Hepatocyte (in vitro differentiated cells): ENCODE measurements at regions not wholly inside any gene's neighbourhood (a gene's known extent, or its start where the extent isn't known, plus 50 kb on each side); places are given as distances from the start of the nearest gene placed in this dataset.

Experiments used
- EZH2 ChIP-seq: fragments of 200-600 bp; sonication (generic); IDR thresholded peaks from 2 replicates; pipeline ENCODE4 v1.6.1; 2016; ENCODE audit warnings: antibody characterized with exemption, mild to moderate bottlenecking, borderline replicate concordance
- EZH2phosphoT487 ChIP-seq: fragments of 200-600 bp; sonication (generic); IDR thresholded peaks from one replicate; pipeline ENCODE4 v1.6.1; 2018; ENCODE audit warnings: antibody characterized with exemption, mild to moderate bottlenecking, low read depth, moderate library complexity; ENCODE audit not compliant: unreplicated experiment, severe bottlenecking
- TF ChIP-seq, protein P1 (sequence below): fragments of 200-600 bp; sonication (generic); IDR thresholded peaks from 2 replicates; pipeline ENCODE4 v1.5.1; 2016; ENCODE audit warnings: antibody characterized with exemption, mild to moderate bottlenecking; ENCODE audit not compliant: poor library complexity

DNA sequence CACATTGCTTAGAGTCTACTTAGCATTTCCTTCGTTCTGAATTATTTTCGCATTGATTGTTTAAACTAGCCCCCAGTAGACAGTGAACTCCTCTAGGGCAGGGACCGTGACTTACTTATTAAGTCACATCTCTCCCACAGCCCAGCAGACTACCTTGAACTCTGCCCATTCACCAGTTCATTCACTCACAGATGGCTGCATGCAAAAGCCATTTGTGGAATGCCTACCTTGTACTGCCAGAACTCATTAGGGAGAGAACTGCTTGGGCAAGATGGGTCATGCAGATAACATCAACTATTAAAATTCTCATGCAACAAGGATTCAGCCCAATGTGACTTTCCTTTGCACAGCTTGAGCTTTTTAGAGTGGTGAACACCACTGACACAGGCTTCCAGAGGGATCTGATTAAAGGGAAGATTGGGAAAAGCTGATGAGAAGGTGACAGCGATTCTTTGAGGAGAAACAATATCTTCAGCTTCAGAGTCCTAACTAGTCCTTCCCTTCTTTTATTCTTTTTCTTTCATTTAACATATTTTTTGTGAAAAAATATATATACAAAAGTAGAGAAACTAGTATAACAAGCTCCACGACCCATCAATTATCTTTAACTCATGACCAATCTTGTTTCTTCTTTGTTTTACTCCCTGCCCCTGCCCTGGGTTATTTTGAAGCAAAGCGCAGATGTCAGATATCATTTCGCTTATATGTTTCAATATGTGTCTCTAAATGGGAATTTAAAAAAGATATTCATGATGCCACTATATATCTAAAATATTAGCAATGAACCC is 273.9 kb downstream of the CDC5L start:
- TF ChIP-seq, protein P1, sequence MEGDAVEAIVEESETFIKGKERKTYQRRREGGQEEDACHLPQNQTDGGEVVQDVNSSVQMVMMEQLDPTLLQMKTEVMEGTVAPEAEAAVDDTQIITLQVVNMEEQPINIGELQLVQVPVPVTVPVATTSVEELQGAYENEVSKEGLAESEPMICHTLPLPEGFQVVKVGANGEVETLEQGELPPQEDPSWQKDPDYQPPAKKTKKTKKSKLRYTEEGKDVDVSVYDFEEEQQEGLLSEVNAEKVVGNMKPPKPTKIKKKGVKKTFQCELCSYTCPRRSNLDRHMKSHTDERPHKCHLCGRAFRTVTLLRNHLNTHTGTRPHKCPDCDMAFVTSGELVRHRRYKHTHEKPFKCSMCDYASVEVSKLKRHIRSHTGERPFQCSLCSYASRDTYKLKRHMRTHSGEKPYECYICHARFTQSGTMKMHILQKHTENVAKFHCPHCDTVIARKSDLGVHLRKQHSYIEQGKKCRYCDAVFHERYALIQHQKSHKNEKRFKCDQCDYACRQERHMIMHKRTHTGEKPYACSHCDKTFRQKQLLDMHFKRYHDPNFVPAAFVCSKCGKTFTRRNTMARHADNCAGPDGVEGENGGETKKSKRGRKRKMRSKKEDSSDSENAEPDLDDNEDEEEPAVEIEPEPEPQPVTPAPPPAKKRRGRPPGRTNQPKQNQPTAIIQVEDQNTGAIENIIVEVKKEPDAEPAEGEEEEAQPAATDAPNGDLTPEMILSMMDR = no peak
- no peak for TF ChIP-seq EZH2
- TF ChIP-seq EZH2phosphoT487 = no peak
